CD14-positive monocyte (primary cell): ENCODE measurements at regions not wholly inside any gene's neighbourhood (a gene's known extent, or its start where the extent isn't known, plus 50 kb on each side); places are given as distances from the start of the nearest gene placed in this dataset.
A peak's percentile ranks its signal among the peaks of the same experiment; 100 is the strongest.

ENCODE experiments used
- DNase-seq, 3 donors: peaks; one replicate each; pipeline ENCODE4 v3.0.0-alpha.2; 2011 to 2022
- H2AFZ ChIP-seq: 2 replicates; pipeline ENCODE4 v1.6.0; 2012; ENCODE audit warnings: mild to moderate bottlenecking, low read depth, low read length, inconsistent platforms; ENCODE audit not compliant: insufficient read depth, poor library complexity, severe bottlenecking
- H3K27ac ChIP-seq, 2 donors: 1 replicate in 1 of 2; 2 replicates in 1 of 2; pipeline ENCODE4 v1.5.1; 2012 to 2013; ENCODE audit warnings: low read length in 2 of 2, control low read depth in 1 of 2, inconsistent platforms in 1 of 2, low read depth in 1 of 2, mild to moderate bottlenecking in 1 of 2
- H3K27me3 ChIP-seq, 2 donors: one replicate each; pipeline versions ENCODE4 v1.6.0 to v1.6.1; 2011 to 2013; ENCODE audit warnings: low read length in 2 of 2; ENCODE audit not compliant: control insufficient read depth in 2 of 2, insufficient read depth in 2 of 2
- H3K36me3 ChIP-seq, 2 donors: replicated peaks in 1 of 2; 1 replicate in 1 of 2; 2 replicates in 1 of 2; pipeline versions ENCODE4 v1.5.1 to v1.6.1; 2012 to 2013; ENCODE audit warnings: low read length in 2 of 2, control low read depth in 1 of 2, inconsistent platforms in 1 of 2, mild to moderate bottlenecking in 1 of 2; ENCODE audit not compliant: insufficient read depth in 2 of 2, control insufficient read depth in 1 of 2
- H3K4me1 ChIP-seq, 2 donors: 1 replicate in 1 of 2; 2 replicates in 1 of 2; pipeline versions ENCODE4 v1.5.1 to v1.6.1; 2012 to 2013; ENCODE audit warnings: low read length in 2 of 2, control low read depth in 1 of 2, inconsistent platforms in 1 of 2, mild to moderate bottlenecking in 1 of 2, moderate library complexity in 1 of 2; ENCODE audit not compliant: insufficient read depth in 2 of 2, control insufficient read depth in 1 of 2
- H3K4me2 ChIP-seq: replicated peaks from 2 replicates; pipeline ENCODE3; 2012; ENCODE audit warnings: low read length, moderate library complexity, mild to moderate bottlenecking; ENCODE audit not compliant: poor library complexity, severe bottlenecking; ENCODE audit errors: extremely low read depth
- H3K4me3 ChIP-seq, 3 experiments: fragments of 200-600 bp in 1 of 3; sonication (generic) in 1 of 3; replicated peaks in 1 of 3; 1 replicate in 2 of 3; 2 replicates in 1 of 3; pipeline ENCODE4 v1.5.1; 2011 to 2013; ENCODE audit warnings: low read length in 3 of 3, mild to moderate bottlenecking in 3 of 3, control low read depth in 2 of 3, low read depth in 2 of 3, inconsistent platforms in 1 of 3, moderate library complexity in 1 of 3
- H3K79me2 ChIP-seq: 2 replicates; pipeline ENCODE4 v1.6.0; 2012; ENCODE audit warnings: mild to moderate bottlenecking, control low read depth, inconsistent platforms, low read length, moderate library complexity; ENCODE audit not compliant: insufficient read depth
- H3K9ac ChIP-seq: 2 replicates; pipeline ENCODE4 v1.6.0; 2017; ENCODE audit warnings: low read length, mild to moderate bottlenecking; ENCODE audit not compliant: insufficient read depth, poor library complexity, severe bottlenecking
- H3K9me3 ChIP-seq, 2 donors: replicated peaks in 1 of 2; 1 replicate in 1 of 2; 2 replicates in 1 of 2; pipeline versions ENCODE4 v1.5.1 to v1.6.1; 2012 to 2013; ENCODE audit warnings: low read length in 2 of 2, control low read depth in 1 of 2; ENCODE audit not compliant: control insufficient read depth in 1 of 2, insufficient read depth in 1 of 2
- H4K20me1 ChIP-seq: 2 replicates; pipeline ENCODE4 v1.6.0; 2012; ENCODE audit warnings: mild to moderate bottlenecking, low read length, control low read depth, moderate library complexity; ENCODE audit not compliant: insufficient read depth
- H3K27ac Mint-ChIP-seq, 7 donors: one replicate each; pipeline ENCODE4 v1.8.0; 2020; ENCODE audit warnings: mild to moderate bottlenecking in 7 of 7, mixed read lengths in 7 of 7, moderate library complexity in 6 of 7, inconsistent platforms in 2 of 7
- H3K27me3 Mint-ChIP-seq, 3 donors: one replicate each; pipeline ENCODE4 v1.8.0; 2021 to 2022; ENCODE audit warnings: low read depth in 3 of 3, mild to moderate bottlenecking in 3 of 3, mixed read lengths in 3 of 3, moderate library complexity in 3 of 3, inconsistent platforms in 1 of 3
- H3K36me3 Mint-ChIP-seq, 2 donors: one replicate each; pipeline ENCODE4 v1.8.0; 2020; ENCODE audit warnings: mixed read lengths in 2 of 2, inconsistent platforms in 1 of 2, mild to moderate bottlenecking in 1 of 2
- H3K4me1 Mint-ChIP-seq: one replicate; pipeline ENCODE4 v1.8.0; 2020; ENCODE audit warnings: mild to moderate bottlenecking, mixed read lengths
- H3K4me3 Mint-ChIP-seq, 2 donors: one replicate each; pipeline ENCODE4 v1.8.0; 2020; ENCODE audit warnings: mild to moderate bottlenecking in 2 of 2, mixed read lengths in 2 of 2, moderate library complexity in 1 of 2
- H3K9me3 Mint-ChIP-seq, 7 donors: one replicate each; pipeline ENCODE4 v1.8.0; 2020 to 2022; ENCODE audit warnings: mixed read lengths in 7 of 7, mild to moderate bottlenecking in 6 of 7, moderate library complexity in 6 of 7, inconsistent platforms in 2 of 7
- CTCF ChIP-seq: fragments of 200-600 bp; IDR thresholded peaks from one replicate; pipeline ENCODE4 v1.8.0; 2022; ENCODE audit warnings: antibody characterized with exemption, mild to moderate bottlenecking
- whole genome bisulfite sequencing: methylation state at CpG from one replicate; pipeline ENCODE4 v1.1.5; 2013; ENCODE audit warnings: missing lambda C conversion rate; ENCODE audit not compliant: insufficient coverage; 5-methylcytosine and 5-hydroxymethylcytosine counted together
- intact Hi-C, 2 donors: fragments of 100-400 bp; cut with micrococcal nuclease; formaldehyde crosslinking; loops; one replicate each; pipeline versions ENCODE4 v1.15.0 to v1.15.1; 2023

- no peak overlapping the region for H3K4me2 ChIP-seq
- no peak overlapping the region for H3K4me3 ChIP-seq
- H3K9ac ChIP-seq: no peak overlapping the region
- no peaks in the 10 kb centered on the region for H3K4me1 Mint-ChIP-seq
- H3K27me3 ChIP-seq: no peaks in the 10 kb centered on the region
- H3K4me3 Mint-ChIP-seq: no peak overlapping the region
- H3K9me3 ChIP-seq: no peaks in the 10 kb centered on the region
- no peaks in the 10 kb centered on the region for H3K36me3 Mint-ChIP-seq
- TF ChIP-seq CTCF: no peak
- no peaks in the 10 kb centered on the region for H3K79me2 ChIP-seq
- DNase-seq: no peak
- no peaks in the 10 kb centered on the region for H3K36me3 ChIP-seq
- peaks cover 0 to 4% (median 2%) of the 10 kb centered on the region in 7 donors for H3K9me3 Mint-ChIP-seq
- WGBS: 98% methylated on average over 6 of the region's 9 CpGs
- no peaks in the 10 kb centered on the region for H4K20me1 ChIP-seq
- no peak overlapping the region for H2AFZ ChIP-seq
- H3K27ac ChIP-seq: no peak overlapping the region
- no peaks in the 10 kb centered on the region for H3K4me1 ChIP-seq
- intact Hi-C loops: no loop called here
- H3K27ac Mint-ChIP-seq: peak overlapping the region in 1 of 7 donors; percentile 5
- H3K27me3 Mint-ChIP-seq: no peaks in the 10 kb centered on the region
Observed at GRCh38 chr12:24127919-24128721, 178.7 kb upstream of the SOX5 start.

GRCh38 chr12:24125280-24125679, 175.8 kb upstream of the SOX5 start:
- H3K4me3 ChIP-seq: no peak overlapping the region
- no peaks in the 10 kb centered on the region for H3K27me3 ChIP-seq
- no peak for DNase-seq
- H4K20me1 ChIP-seq: no peaks in the 10 kb centered on the region
- no peak overlapping the region for H3K27ac Mint-ChIP-seq
- no peaks in the 10 kb centered on the region for H3K27me3 Mint-ChIP-seq
- no peaks in the 10 kb centered on the region for H3K4me1 ChIP-seq
- H3K27ac ChIP-seq: no peak overlapping the region
- H3K9me3 ChIP-seq: no peaks in the 10 kb centered on the region
- no peak overlapping the region for H3K4me2 ChIP-seq
- H3K4me3 Mint-ChIP-seq: no peak overlapping the region
- WGBS: no CpG with 5 or more reads among the region's 4 CpGs
- H3K9ac ChIP-seq: no peak overlapping the region
- H3K36me3 Mint-ChIP-seq: no peaks in the 10 kb centered on the region
- peaks cover 0 to 4% (median 2%) of the 10 kb centered on the region in 7 donors for H3K9me3 Mint-ChIP-seq
- H3K4me1 Mint-ChIP-seq: no peaks in the 10 kb centered on the region
- no peak for TF ChIP-seq CTCF
- no peaks in the 10 kb centered on the region for H3K79me2 ChIP-seq
- intact Hi-C loops: no loop called here
- H2AFZ ChIP-seq: no peak overlapping the region
- H3K36me3 ChIP-seq: no peaks in the 10 kb centered on the region
